AG04450 (cell line): ENCODE measurements at regions not wholly inside any gene's neighbourhood (a gene's known extent, or its start where the extent isn't known, plus 50 kb on each side); places are given as distances from the start of the nearest gene placed in this dataset.

ENCODE experiments used
- CTCF ChIA-PET: fragments of 300-600, 350-600 bp; formaldehyde crosslinking; extraction: SDS; loops from one replicate; lab custom pipeline; 2022; ENCODE audit warnings: antibody characterized with exemption, inconsistent platforms; lab: Charles Lee
- POLR2A ChIA-PET: fragments of 350-600 bp; formaldehyde crosslinking; extraction: SDS; loops from one replicate; lab custom pipeline; 2021; ENCODE audit warnings: antibody characterized with exemption, inconsistent platforms; lab: Yijun Ruan, JAX
- DNase-seq: peaks from one replicate; pipeline ENCODE4 v3.0.0-alpha.2; 2011; ENCODE audit warnings: low read depth, low spot score
- H3K27ac ChIP-seq: one replicate; pipeline ENCODE4 v1.5.1; 2012; ENCODE audit warnings: low read depth, low read length, control low read depth
- H3K27me3 ChIP-seq: one replicate; pipeline ENCODE4 v1.6.0; 2012; ENCODE audit warnings: low read length; ENCODE audit not compliant: control insufficient read depth, insufficient read depth
- H3K4me3 ChIP-seq: 2 replicates; pipeline ENCODE4 v1.5.1; 2011; ENCODE audit warnings: mild to moderate bottlenecking, low read depth, low read length, control low read depth
- H3K9me3 ChIP-seq: 2 replicates; pipeline ENCODE4 v1.5.1; 2012; ENCODE audit warnings: low read length; ENCODE audit not compliant: control insufficient read depth, insufficient read depth
- TF ChIP-seq, protein P1 (sequence below): IDR thresholded peaks from 2 replicates; pipeline ENCODE4 v1.5.1; 2011; ENCODE audit warnings: low read depth, low read length, control low read depth, inconsistent platforms

DNA sequence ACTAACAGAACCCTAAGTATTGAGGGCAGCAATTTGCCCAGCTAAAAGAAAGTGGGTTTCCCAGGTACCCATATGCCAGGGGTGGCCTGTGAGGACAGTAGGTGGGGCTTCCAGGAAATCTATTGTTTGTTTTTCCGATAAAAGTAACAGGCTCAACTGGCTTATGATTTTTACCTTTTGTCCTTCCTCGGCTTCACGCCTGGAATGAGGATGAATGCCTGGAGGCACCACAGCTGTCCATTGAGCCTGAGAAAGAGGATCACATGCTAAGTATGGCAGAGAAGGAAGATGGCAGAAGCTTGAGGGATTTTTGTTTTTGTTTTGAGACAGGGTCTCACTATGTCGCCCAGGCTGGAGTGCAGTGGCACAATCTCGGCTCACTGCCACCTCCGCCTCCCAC, 84.1 kb downstream of the KLF4 start:
- no peaks in the 10 kb centered on the region for H3K27me3 ChIP-seq
- no peak overlapping the region for H3K27ac ChIP-seq
- H3K9me3 ChIP-seq, result no peaks in the 10 kb centered on the region
- TF ChIP-seq, protein P1, sequence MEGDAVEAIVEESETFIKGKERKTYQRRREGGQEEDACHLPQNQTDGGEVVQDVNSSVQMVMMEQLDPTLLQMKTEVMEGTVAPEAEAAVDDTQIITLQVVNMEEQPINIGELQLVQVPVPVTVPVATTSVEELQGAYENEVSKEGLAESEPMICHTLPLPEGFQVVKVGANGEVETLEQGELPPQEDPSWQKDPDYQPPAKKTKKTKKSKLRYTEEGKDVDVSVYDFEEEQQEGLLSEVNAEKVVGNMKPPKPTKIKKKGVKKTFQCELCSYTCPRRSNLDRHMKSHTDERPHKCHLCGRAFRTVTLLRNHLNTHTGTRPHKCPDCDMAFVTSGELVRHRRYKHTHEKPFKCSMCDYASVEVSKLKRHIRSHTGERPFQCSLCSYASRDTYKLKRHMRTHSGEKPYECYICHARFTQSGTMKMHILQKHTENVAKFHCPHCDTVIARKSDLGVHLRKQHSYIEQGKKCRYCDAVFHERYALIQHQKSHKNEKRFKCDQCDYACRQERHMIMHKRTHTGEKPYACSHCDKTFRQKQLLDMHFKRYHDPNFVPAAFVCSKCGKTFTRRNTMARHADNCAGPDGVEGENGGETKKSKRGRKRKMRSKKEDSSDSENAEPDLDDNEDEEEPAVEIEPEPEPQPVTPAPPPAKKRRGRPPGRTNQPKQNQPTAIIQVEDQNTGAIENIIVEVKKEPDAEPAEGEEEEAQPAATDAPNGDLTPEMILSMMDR, result no peak
- CTCF ChIA-PET, result interaction anchor here (1.2 kb wide), 1 partner anchor 60 kb away, joined by 8 read pairs; no protein-coding TSS in a partner anchor
- DNase-seq, result no peak
- POLR2A ChIA-PET, result no interaction called here
- no peak overlapping the region for H3K4me3 ChIP-seq

DNA sequence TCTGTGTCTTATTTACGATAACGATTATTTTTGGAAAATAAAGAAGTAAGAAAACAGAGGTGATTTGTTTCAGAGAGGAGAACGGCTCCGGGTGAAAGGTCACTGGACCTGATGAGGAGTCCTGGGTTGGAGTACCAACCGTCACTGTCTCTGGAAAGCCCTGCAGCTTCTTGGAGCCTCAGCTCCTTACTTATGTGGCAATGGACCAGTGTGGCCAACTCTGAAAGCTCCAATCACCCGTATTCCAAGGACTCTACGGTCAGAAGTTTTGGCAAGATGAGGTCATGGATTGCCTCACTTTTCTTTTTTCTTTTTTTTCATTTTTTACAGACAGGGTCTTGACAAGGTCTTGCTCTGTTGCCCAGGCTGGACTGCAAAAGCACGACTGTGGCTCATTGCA, 84.8 kb downstream of the KLF4 start:
- TF ChIP-seq, protein P1, result no peak
- CTCF ChIA-PET, result no interaction called here
- POLR2A ChIA-PET, result no interaction called here

DNA sequence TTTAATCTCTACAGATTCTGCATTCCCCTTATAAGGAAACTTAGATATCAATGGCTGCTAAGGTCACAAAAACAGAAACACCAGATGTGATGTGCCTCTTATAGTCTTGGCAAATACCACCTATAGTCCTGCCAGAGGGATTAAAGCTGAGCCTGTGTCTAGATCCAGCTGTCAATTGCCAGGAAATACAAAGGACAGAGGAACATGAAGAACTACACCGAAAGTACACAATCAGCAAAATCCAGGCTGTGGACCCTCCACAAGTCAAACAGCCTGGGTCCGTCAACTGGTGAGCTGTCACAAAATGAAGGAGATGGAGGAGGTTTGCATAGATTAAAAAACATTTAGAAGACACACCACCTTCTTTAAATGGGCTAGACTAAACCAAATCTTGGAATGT, 85.4 kb downstream of the KLF4 start:
- POLR2A ChIA-PET, result no interaction called here
- Histone ChIP-seq H3K4me3 (no peak overlapping the region), H3K27me3 (no peaks in the 10 kb centered on the region), H3K27ac (no peak overlapping the region), H3K9me3 (no peaks in the 10 kb centered on the region)
- no peak for DNase-seq
- TF ChIP-seq, protein P1, result no peak
- CTCF ChIA-PET, result no interaction called here

More for the DNA sequence above, 84.8 kb downstream of the KLF4 start:
- Histone ChIP-seq H3K27me3 (no peaks in the 10 kb centered on the region), H3K4me3 (no peak overlapping the region), H3K9me3 (no peaks in the 10 kb centered on the region), H3K27ac (no peak overlapping the region)
- DNase-seq, result no peak

DNA sequence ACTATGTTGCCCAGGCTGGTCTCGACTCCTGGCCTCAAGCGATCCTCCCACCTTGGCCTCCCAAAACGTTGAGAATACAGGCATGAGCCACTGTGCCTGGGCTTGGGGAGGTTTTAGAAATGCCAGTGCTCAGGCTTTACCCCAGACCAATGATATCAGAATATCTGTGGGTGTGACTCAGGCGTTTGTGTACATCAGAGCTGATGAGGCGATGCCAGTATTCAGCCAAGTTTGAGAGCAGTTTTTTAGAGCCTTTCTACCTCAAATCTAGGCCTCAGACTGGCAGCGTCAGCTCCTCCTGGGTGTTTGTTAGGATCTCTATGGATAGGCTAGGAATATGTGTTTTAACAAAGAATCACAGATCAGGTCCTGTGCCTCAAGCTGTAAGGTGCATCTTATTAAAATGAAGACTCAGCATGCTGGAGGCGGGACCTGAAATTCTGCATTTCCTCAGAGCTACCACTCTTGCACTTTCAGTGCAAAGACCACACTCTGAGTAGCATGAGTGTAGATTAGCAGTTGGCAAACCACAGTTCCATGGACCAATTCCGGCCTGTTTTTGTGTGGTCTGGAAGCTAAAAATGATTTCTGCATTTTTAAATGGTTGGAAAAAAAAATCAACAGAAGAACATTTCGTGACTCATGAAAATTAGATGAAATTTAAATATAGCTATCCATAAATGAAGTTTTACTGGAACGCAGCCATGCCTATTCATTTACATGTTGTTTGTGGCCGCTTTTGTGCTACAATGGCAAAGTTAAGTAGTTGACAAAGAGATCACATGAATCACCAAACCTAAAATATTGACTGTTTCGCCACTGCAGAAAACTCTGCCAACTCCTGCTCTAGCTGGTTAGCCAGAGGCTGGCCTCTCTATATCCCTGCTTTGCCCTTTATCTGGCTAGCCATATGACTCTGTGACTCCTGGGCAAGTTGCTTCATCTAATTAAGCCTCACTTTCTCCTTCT, 92.2 kb downstream of the KLF4 start:
- TF ChIP-seq, protein P1, result no peak
- Histone ChIP-seq H3K4me3 (no peak overlapping the region), H3K9me3 (no peaks in the 10 kb centered on the region), H3K27ac (no peak overlapping the region), H3K27me3 (no peaks in the 10 kb centered on the region)
- no peak for DNase-seq
- POLR2A ChIA-PET, result no interaction called here
- CTCF ChIA-PET, result interaction anchor here (1.3 to 1.7 kb wide), 2 partner anchors 14 to 27 kb away, joined by 3 to 5 read pairs; no protein-coding TSS in a partner anchor

DNA sequence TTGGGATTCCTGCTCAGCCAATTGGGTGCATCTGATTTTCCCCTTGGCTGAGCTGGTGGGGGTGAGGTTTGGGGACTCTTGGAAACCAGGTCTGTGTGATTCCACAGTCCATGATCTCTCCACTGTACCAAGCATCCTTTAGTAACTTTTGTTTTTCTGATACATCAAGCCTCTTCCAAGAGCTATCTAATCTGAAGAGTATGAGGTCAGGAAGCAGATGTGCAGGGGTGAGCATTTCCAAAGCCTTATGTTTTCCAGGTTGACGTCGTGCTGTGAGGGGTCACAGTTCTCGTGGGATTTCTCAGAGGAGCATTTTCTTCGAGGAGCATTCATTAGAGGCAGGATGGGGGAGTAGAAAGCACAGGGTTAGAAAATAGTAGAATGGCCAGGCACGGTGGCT, 95.3 kb downstream of the KLF4 start:
- DNase-seq, result no peak
- Histone ChIP-seq H3K27me3 (no peaks in the 10 kb centered on the region), H3K9me3 (no peaks in the 10 kb centered on the region), H3K4me3 (no peak overlapping the region), H3K27ac (no peak overlapping the region)
- TF ChIP-seq, protein P1, result no peak
- POLR2A ChIA-PET, result no interaction called here
- CTCF ChIA-PET, result no interaction called here
